ENCODE measurements at regions not wholly inside any gene's neighbourhood (a gene's known extent, or its start where the extent isn't known, plus 50 kb on each side); places are given as distances from the start of the nearest gene placed in this dataset.

GRCh38 chr1:194268839-194269238 lies 1082.4 kb upstream of the B3GALT2 start:
- H3K4me3 ChIP-seq (ENCODE audit: low read length), result no peak overlapping the region
- H3K27me3 ChIP-seq (ENCODE audit: control insufficient read depth, insufficient read depth, low read length), result no peaks in the 10 kb centered on the region
- H3K9ac ChIP-seq (ENCODE audit: low read length), result no peak overlapping the region
- H3K27ac ChIP-seq (ENCODE audit: low read depth, low read length), result no peak overlapping the region
- no peaks in the 10 kb centered on the region for H3K36me3 ChIP-seq (ENCODE audit: control insufficient read depth, insufficient read depth, low read length)
- no peaks in the 10 kb centered on the region for H3K4me1 ChIP-seq (ENCODE audit: control insufficient read depth, insufficient read depth, low read length)

DNA sequence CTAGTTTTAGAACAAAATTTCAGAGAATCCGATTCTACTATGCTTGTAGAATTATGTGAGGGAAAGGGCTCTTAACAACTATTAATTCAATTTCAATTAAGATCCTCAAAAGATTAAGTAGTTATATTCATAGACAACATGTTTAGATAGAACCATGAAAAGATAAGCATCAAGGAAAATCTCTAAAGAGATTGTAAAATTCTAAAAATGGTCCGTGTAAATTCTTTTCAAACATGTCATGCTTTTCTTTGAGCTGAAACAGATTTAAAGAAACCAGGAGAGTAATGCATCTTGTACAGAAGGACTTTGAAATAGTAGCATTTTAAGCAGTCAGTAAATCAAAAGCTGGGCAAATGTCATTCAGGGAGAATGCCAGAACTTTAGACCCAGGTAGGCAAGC lies 1080.6 kb upstream of the B3GALT2 start:
- Histone ChIP-seq H3K4me3 (ENCODE audit: low read length) (no peak overlapping the region), H3K4me1 (ENCODE audit: control insufficient read depth, insufficient read depth, low read length) (no peaks in the 10 kb centered on the region), H3K9ac (ENCODE audit: low read length) (no peak overlapping the region), H3K27ac (ENCODE audit: low read depth, low read length) (no peak overlapping the region), H3K27me3 (ENCODE audit: control insufficient read depth, insufficient read depth, low read length) (no peaks in the 10 kb centered on the region), H3K36me3 (ENCODE audit: control insufficient read depth, insufficient read depth, low read length) (no peaks in the 10 kb centered on the region)

DNA sequence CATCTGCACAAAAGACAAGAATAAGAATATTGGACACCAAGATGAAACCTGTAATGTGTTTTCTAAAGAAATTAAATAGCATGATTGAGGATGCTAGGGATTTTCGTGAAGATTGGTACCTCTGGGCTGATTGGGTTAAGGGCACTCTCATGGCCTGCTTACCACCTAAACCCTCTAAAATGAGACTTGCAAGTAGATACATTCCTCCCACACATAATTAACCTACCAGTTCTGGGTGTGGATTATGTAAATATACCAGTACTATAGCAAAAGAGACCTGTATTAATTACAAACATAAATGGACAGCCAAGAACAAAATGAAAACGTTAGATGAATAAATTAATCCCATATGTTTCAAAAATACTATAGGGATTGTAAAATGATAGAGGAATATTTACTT lies 1069.6 kb upstream of the B3GALT2 start:
- Histone ChIP-seq H3K4me3 (ENCODE audit: low read length) (no peak overlapping the region), H3K4me1 (ENCODE audit: control insufficient read depth, insufficient read depth, low read length) (no peaks in the 10 kb centered on the region), H3K27me3 (ENCODE audit: control insufficient read depth, insufficient read depth, low read length) (no peaks in the 10 kb centered on the region), H3K36me3 (ENCODE audit: control insufficient read depth, insufficient read depth, low read length) (no peaks in the 10 kb centered on the region), H3K9ac (ENCODE audit: low read length) (no peak overlapping the region), H3K27ac (ENCODE audit: low read depth, low read length) (no peak overlapping the region)

GRCh38 chr1:194252199-194252598 lies 1065.8 kb upstream of the B3GALT2 start:
- no peak overlapping the region for H3K9ac ChIP-seq (ENCODE audit: low read length)
- H3K4me3 ChIP-seq (ENCODE audit: low read length), result no peak overlapping the region
- no peaks in the 10 kb centered on the region for H3K36me3 ChIP-seq (ENCODE audit: control insufficient read depth, insufficient read depth, low read length)
- H3K27ac ChIP-seq (ENCODE audit: low read depth, low read length), result no peak overlapping the region
- no peaks in the 10 kb centered on the region for H3K4me1 ChIP-seq (ENCODE audit: control insufficient read depth, insufficient read depth, low read length)
- H3K27me3 ChIP-seq (ENCODE audit: control insufficient read depth, insufficient read depth, low read length), result no peaks in the 10 kb centered on the region

- H3K36me3 ChIP-seq (ENCODE audit: control insufficient read depth, insufficient read depth, low read length), result no peaks in the 10 kb centered on the region
- no peak overlapping the region for H3K27ac ChIP-seq (ENCODE audit: low read depth, low read length)
- no peak overlapping the region for H3K9ac ChIP-seq (ENCODE audit: low read length)
- H3K4me3 ChIP-seq (ENCODE audit: low read length), result no peak overlapping the region
- no peaks in the 10 kb centered on the region for H3K27me3 ChIP-seq (ENCODE audit: control insufficient read depth, insufficient read depth, low read length)
- no peaks in the 10 kb centered on the region for H3K4me1 ChIP-seq (ENCODE audit: control insufficient read depth, insufficient read depth, low read length)
Measured at GRCh38 chr1:194241215-194241614, 1054.8 kb upstream of the B3GALT2 start.

GRCh38 chr1:194233069-194233468 lies 1046.7 kb upstream of the B3GALT2 start:
- H3K4me3 ChIP-seq (ENCODE audit: low read length), result no peak overlapping the region
- H3K27ac ChIP-seq (ENCODE audit: low read depth, low read length), result no peak overlapping the region
- H3K36me3 ChIP-seq (ENCODE audit: control insufficient read depth, insufficient read depth, low read length), result no peaks in the 10 kb centered on the region
- H3K4me1 ChIP-seq (ENCODE audit: control insufficient read depth, insufficient read depth, low read length), result no peaks in the 10 kb centered on the region
- H3K9ac ChIP-seq (ENCODE audit: low read length), result no peak overlapping the region
- H3K27me3 ChIP-seq (ENCODE audit: control insufficient read depth, insufficient read depth, low read length), result no peaks in the 10 kb centered on the region

DNA sequence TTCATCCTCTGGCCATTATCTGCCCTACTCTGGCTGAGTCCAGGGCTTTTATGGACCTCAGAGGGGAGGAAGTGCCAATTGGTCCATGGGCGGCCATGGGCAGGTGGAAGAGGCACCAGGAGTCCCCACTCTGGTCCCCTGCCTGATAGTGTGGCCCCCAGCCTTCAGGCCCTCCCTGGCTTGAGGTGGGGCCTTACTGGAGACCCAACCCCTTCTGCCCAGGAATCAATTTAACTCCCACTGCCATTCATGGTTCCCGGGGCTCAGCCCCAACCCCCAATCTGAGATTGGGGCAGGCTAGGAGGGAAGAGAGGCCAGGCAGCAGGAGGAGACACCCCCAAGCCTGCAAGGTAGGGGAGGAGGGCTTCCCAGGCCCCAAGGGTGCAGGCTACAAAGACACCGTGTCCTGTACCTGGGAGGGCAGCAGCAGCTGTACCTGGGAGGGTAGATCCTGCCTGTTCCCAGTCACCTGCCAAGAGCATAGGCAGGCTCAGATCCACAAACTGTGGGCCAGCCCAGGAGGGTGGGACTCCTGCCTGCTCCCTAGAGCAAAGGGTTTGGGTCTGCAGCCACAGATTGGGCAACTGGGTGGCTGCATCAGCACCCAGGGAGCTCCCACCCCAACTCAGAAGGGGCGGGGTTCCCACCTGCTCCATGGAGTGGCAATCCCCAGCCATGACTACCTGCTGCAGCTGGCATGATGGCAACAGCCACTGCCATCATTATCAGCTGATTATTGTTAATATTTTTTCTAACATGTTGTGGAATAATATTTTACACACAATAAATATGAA lies 1044.1 kb upstream of the B3GALT2 start:
- no peaks in the 10 kb centered on the region for H3K27me3 ChIP-seq (ENCODE audit: control insufficient read depth, insufficient read depth, low read length)
- no peaks in the 10 kb centered on the region for H3K36me3 ChIP-seq (ENCODE audit: control insufficient read depth, insufficient read depth, low read length)
- no peaks in the 10 kb centered on the region for H3K4me1 ChIP-seq (ENCODE audit: control insufficient read depth, insufficient read depth, low read length)
- H3K9ac ChIP-seq (ENCODE audit: low read length), result no peak overlapping the region
- no peak overlapping the region for H3K27ac ChIP-seq (ENCODE audit: low read depth, low read length)
- no peak overlapping the region for H3K4me3 ChIP-seq (ENCODE audit: low read length)

GRCh38 chr1:194228427-194228826 lies 1042.0 kb upstream of the B3GALT2 start:
- H3K27me3 ChIP-seq (ENCODE audit: control insufficient read depth, insufficient read depth, low read length), result no peaks in the 10 kb centered on the region
- no peaks in the 10 kb centered on the region for H3K4me1 ChIP-seq (ENCODE audit: control insufficient read depth, insufficient read depth, low read length)
- no peak overlapping the region for H3K4me3 ChIP-seq (ENCODE audit: low read length)
- no peak overlapping the region for H3K9ac ChIP-seq (ENCODE audit: low read length)
- H3K27ac ChIP-seq (ENCODE audit: low read depth, low read length), result no peak overlapping the region
- no peaks in the 10 kb centered on the region for H3K36me3 ChIP-seq (ENCODE audit: control insufficient read depth, insufficient read depth, low read length)

DNA sequence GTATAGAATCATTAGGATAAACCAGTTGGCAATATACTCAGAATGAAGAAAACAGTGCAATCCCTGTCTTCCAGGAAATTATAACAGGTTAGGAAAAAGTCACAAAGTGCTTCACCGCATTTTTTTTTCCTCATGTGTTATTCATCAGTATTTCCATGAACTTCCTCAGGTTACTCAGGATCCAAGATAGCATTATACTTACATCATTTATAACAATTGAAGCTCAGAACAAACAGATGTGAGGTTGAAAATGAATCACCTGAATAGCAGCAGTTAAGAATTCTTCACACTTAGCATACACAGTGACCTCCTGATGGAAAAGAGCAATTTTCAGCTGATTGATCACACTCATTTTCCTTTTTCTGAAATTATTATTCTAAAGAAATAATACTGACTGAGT lies 1040.7 kb upstream of the B3GALT2 start:
- no peak overlapping the region for H3K4me3 ChIP-seq (ENCODE audit: low read length)
- no peaks in the 10 kb centered on the region for H3K36me3 ChIP-seq (ENCODE audit: control insufficient read depth, insufficient read depth, low read length)
- no peak overlapping the region for H3K27ac ChIP-seq (ENCODE audit: low read depth, low read length)
- H3K9ac ChIP-seq (ENCODE audit: low read length), result no peak overlapping the region
- no peaks in the 10 kb centered on the region for H3K27me3 ChIP-seq (ENCODE audit: control insufficient read depth, insufficient read depth, low read length)
- H3K4me1 ChIP-seq (ENCODE audit: control insufficient read depth, insufficient read depth, low read length), result no peaks in the 10 kb centered on the region

GRCh38 chr1:194225821-194226220 lies 1039.4 kb upstream of the B3GALT2 start:
- Histone ChIP-seq H3K9ac (ENCODE audit: low read length) (no peak overlapping the region), H3K4me1 (ENCODE audit: control insufficient read depth, insufficient read depth, low read length) (no peaks in the 10 kb centered on the region), H3K36me3 (ENCODE audit: control insufficient read depth, insufficient read depth, low read length) (no peaks in the 10 kb centered on the region), H3K4me3 (ENCODE audit: low read length) (no peak overlapping the region), H3K27ac (ENCODE audit: low read depth, low read length) (no peak overlapping the region), H3K27me3 (ENCODE audit: control insufficient read depth, insufficient read depth, low read length) (no peaks in the 10 kb centered on the region)

DNA sequence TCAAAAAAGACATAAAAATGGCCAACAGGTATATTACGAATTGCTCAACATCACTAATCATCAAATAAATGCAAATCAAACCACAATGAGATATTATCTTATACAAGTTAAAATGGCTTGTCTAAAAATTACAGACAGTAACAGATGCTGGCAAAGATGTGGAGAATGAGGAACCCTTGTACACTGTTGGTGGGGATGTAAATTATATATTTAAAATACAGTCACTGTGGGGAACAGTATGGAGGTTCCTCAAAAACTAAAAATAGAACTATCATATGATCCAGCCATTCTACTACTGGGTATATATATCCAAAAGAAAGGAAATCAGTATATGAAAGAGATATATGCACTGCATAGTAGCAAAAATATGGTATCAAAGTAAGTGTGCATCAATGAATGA lies 1037.2 kb upstream of the B3GALT2 start:
- Histone ChIP-seq H3K27ac (ENCODE audit: low read depth, low read length) (no peak overlapping the region), H3K4me1 (ENCODE audit: control insufficient read depth, insufficient read depth, low read length) (no peaks in the 10 kb centered on the region), H3K27me3 (ENCODE audit: control insufficient read depth, insufficient read depth, low read length) (no peaks in the 10 kb centered on the region), H3K36me3 (ENCODE audit: control insufficient read depth, insufficient read depth, low read length) (no peaks in the 10 kb centered on the region), H3K9ac (ENCODE audit: low read length) (no peak overlapping the region), H3K4me3 (ENCODE audit: low read length) (no peak overlapping the region)

GRCh38 chr1:194215448-194215847 lies 1029.0 kb upstream of the B3GALT2 start:
- Histone ChIP-seq H3K4me3 (ENCODE audit: low read length) (no peak overlapping the region), H3K36me3 (ENCODE audit: control insufficient read depth, insufficient read depth, low read length) (no peaks in the 10 kb centered on the region), H3K27me3 (ENCODE audit: control insufficient read depth, insufficient read depth, low read length) (no peaks in the 10 kb centered on the region), H3K4me1 (ENCODE audit: control insufficient read depth, insufficient read depth, low read length) (no peaks in the 10 kb centered on the region), H3K27ac (ENCODE audit: low read depth, low read length) (no peak overlapping the region), H3K9ac (ENCODE audit: low read length) (no peak overlapping the region)

DNA sequence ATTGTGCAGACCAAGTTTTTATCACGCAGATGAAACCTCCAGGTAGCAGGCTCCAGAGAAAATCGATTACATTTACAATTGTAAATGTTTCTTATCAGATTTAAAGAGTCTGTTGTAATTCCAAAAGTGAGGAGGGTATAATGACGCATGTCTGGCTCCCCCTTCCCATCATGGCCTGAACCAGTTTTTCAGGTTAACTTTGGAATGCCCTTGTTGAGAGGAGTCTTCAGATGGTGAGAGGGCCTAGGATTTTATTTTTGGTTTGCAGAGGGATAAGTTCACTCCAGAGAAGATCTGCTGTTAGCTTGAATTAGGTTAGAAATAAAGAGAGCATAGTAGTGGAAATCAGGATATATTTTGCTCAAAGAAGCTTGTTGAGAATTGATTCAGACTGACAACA lies 1028.3 kb upstream of the B3GALT2 start:
- Histone ChIP-seq H3K36me3 (ENCODE audit: control insufficient read depth, insufficient read depth, low read length) (no peaks in the 10 kb centered on the region), H3K4me3 (ENCODE audit: low read length) (no peak overlapping the region), H3K4me1 (ENCODE audit: control insufficient read depth, insufficient read depth, low read length) (no peaks in the 10 kb centered on the region), H3K27ac (ENCODE audit: low read depth, low read length) (no peak overlapping the region), H3K27me3 (ENCODE audit: control insufficient read depth, insufficient read depth, low read length) (no peaks in the 10 kb centered on the region), H3K9ac (ENCODE audit: low read length) (no peak overlapping the region)
